ENCODE measurements at regions not wholly inside any gene's neighbourhood (a gene's known extent, or its start where the extent isn't known, plus 50 kb on each side); places are given as distances from the start of the nearest gene placed in this dataset.

- WGBS, 3 donors: 70 to 82% (median 71%) methylated on average over 4 of the region's 4 CpGs
- intact Hi-C loops (cut with DNase I): no loop called here
- no peaks in the 10 kb centered on the region for H3K9me3 ChIP-seq
- H3K36me3 ChIP-seq: no peaks in the 10 kb centered on the region
- no peak for DNase-seq
- no peak overlapping the region for H3K27ac ChIP-seq
- no peaks in the 10 kb centered on the region for H3K27me3 ChIP-seq
- no peak overlapping the region for H3K4me3 ChIP-seq
- peaks cover 2% of the 10 kb centered on the region for H3K4me1 ChIP-seq (ENCODE audit: insufficient read depth)
- TF ChIP-seq CTCF (IDR thresholded peaks at IDR 0.05): no peak
- TF ChIP-seq EP300 (IDR thresholded peaks at IDR 0.05): no peak
- no peak for TF ChIP-seq POLR2A (IDR thresholded peaks at IDR 0.05)
Measured at GRCh38 chr2:190809876-190810525, 70.6 kb upstream of the GLS start.

DNA sequence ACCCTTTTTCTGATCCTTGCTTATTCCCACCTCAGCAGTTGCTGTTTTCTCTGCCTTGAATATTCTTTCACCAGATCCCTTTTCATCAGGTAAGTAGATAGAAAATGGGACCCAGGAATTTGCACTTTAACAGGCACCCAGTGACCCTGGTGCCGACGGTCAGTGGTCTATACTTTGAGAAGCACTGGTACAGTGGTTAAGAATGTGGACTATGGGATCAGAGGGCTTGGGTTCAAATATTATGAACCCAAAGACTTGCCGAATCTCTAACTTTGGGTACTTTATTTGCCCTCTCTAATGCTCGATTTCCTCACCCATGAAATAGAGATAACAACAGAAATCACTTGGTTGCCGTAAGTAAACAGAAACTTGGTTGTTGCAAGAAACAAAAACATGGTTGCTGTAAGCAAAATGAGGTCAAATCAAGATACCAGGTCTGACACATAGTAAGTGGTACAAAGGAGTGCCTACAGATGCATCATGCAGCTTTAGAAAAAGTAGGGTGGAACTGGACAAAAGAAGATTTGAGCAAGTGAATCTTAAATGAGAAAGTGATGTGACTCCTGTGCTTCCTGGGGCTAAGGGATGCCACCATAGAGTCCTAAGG is 69.5 kb upstream of the GLS start:
- Histone ChIP-seq H3K27me3 (no peaks in the 10 kb centered on the region), H3K27ac (no peak overlapping the region), H3K4me3 (no peak overlapping the region), H3K9me3 (no peaks in the 10 kb centered on the region), H3K36me3 (no peaks in the 10 kb centered on the region), H3K4me1 (ENCODE audit: insufficient read depth) (peaks cover 2% of the 10 kb centered on the region)
- WGBS, 3 donors: 79 to 95% (median 87%) methylated on average over 5 of the region's 5 CpGs
- intact Hi-C loops (cut with DNase I): no loop called here
- TF ChIP-seq EP300 (IDR thresholded peaks at IDR 0.05) (no peak), CTCF (IDR thresholded peaks at IDR 0.05) (no peak), POLR2A (IDR thresholded peaks at IDR 0.05) (no peak)
- DNase-seq: no peak

DNA sequence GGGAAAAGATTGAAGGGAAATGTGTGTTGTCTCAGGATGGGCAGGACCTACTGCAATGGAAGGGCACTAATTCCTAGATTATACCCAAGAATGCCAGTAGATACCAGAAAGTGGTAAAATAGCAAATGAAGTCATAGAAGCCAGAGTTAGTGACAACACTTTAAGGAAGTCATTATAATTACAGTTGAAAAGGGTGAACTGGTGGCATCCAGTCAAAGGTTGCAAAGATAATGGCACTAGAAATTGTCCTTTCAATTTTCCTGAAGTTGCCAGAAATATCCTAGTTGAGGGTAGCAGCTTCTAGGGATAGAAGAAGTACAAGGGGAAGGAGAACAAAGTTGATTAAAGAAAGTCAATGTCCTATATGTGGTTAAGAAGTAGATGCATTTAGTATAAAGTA is 68.8 kb upstream of the GLS start:
- Histone ChIP-seq H3K4me3 (no peak overlapping the region), H3K4me1 (ENCODE audit: insufficient read depth) (peaks cover 2% of the 10 kb centered on the region), H3K27ac (no peak overlapping the region), H3K9me3 (no peaks in the 10 kb centered on the region), H3K36me3 (no peaks in the 10 kb centered on the region), H3K27me3 (no peaks in the 10 kb centered on the region)
- no peak for TF ChIP-seq EP300 (IDR thresholded peaks at IDR 0.05)
- TF ChIP-seq CTCF (IDR thresholded peaks at IDR 0.05): no peak
- TF ChIP-seq POLR2A (IDR thresholded peaks at IDR 0.05): no peak
- intact Hi-C loops (cut with DNase I): no loop called here
- DNase-seq: no peak

DNA sequence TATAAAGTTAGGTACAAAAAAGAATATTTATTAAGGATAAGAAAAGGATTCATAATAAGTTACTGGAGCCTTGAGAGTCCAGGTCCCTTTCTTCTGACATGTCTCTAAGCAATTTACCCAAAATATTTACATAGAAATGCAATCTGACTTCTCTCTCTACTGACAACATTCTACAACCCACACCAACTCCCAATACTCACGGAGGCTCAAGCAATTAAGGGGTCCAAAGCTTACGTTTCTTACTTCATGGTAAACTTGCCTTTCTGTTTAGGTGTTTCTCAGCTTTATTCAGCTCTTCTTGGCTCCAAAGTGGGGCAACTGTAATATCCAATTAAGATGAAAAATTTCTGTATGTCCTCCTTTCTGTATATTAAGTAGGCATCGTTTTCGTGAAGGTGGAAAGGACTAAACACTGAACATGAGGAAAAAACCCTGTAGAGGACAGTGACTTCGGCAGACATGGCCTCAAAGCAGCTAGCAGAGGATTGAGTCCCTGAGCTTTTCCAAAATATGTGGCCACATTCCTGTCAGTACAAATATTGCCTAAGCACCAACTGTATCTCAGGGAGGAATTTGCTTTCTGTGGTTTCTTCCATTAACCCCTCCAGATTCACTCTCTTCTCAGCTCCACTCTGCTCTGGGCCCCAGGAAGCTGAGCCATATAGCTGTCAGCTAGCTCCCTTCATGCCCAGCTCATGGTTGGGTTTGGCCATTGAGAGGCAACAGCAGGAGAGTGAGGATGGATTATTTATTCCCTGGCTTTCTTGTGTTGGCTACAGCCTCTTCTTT is 67.9 kb upstream of the GLS start:
- Histone ChIP-seq H3K27ac (no peak overlapping the region), H3K4me1 (ENCODE audit: insufficient read depth) (peaks cover 2% of the 10 kb centered on the region), H3K27me3 (no peaks in the 10 kb centered on the region), H3K36me3 (no peaks in the 10 kb centered on the region), H3K9me3 (no peaks in the 10 kb centered on the region), H3K4me3 (no peak overlapping the region)
- TF ChIP-seq EP300 (IDR thresholded peaks at IDR 0.05): no peak
- TF ChIP-seq POLR2A (IDR thresholded peaks at IDR 0.05): no peak
- no peak for TF ChIP-seq CTCF (IDR thresholded peaks at IDR 0.05)
- intact Hi-C loops (cut with DNase I): no loop called here
- DNase-seq: no peak
- 23 to 50% (median 37%) methylated on average over 5 of the region's 5 CpGs for WGBS, 3 donors
